ENCODE measurements at regions not wholly inside any gene's neighbourhood (a gene's known extent, or its start where the extent isn't known, plus 50 kb on each side); places are given as distances from the start of the nearest gene placed in this dataset.

GRCh38 chr11:81494431-81494830 is 1239.2 kb downstream of the FAM181B start:
- H3K36me3 Mint-ChIP-seq (ENCODE audit: insufficient read depth, unreplicated experiment) = no peaks in the 10 kb centered on the region
- no peaks in the 10 kb centered on the region for H3K9me3 Mint-ChIP-seq (ENCODE audit: unreplicated experiment)
- peaks cover 33% of the 10 kb centered on the region for H3K27me3 Mint-ChIP-seq (ENCODE audit: insufficient read depth, unreplicated experiment)
- intact Hi-C loops (cut with micrococcal nuclease) = loop anchor here (10.0 kb wide), 1 partner anchor 50 kb away; no protein-coding TSS in a partner anchor
- POLR2A ChIA-PET = no interaction called here
- DNase-seq (ENCODE audit: unreplicated experiment) = no peak
- H3K27ac Mint-ChIP-seq (ENCODE audit: low read depth, unreplicated experiment) = no peak overlapping the region
- H3K4me1 Mint-ChIP-seq (ENCODE audit: insufficient read depth, unreplicated experiment) = no peaks in the 10 kb centered on the region
- BruUV-seq (replicated peaks) = no TSS peak
- H3K4me3 Mint-ChIP-seq (ENCODE audit: unreplicated experiment) = no peak overlapping the region
- CTCF ChIA-PET = interaction anchor here (0.8 to 2.0 kb wide), 2 partner anchors 21 to 78 kb away, joined by 3 to 5 read pairs; no protein-coding TSS in a partner anchor
- no peak for TF ChIP-seq CTCF (IDR thresholded peaks at IDR 0.05; ENCODE audit: unreplicated experiment)

GRCh38 chr11:81492923-81493445 is 1240.7 kb downstream of the FAM181B start:
- H3K4me1 Mint-ChIP-seq (ENCODE audit: insufficient read depth, unreplicated experiment) = no peaks in the 10 kb centered on the region
- CTCF ChIA-PET = interaction anchor here (1.2 kb wide), 1 partner anchor 10 kb away, joined by 3 read pairs; no protein-coding TSS in a partner anchor
- BruUV-seq (replicated peaks) = no TSS peak
- H3K4me3 Mint-ChIP-seq (ENCODE audit: unreplicated experiment) = no peak overlapping the region
- no peak for TF ChIP-seq CTCF (IDR thresholded peaks at IDR 0.05; ENCODE audit: unreplicated experiment)
- POLR2A ChIA-PET = no interaction called here
- no peaks in the 10 kb centered on the region for H3K36me3 Mint-ChIP-seq (ENCODE audit: insufficient read depth, unreplicated experiment)
- no peak for DNase-seq (ENCODE audit: unreplicated experiment)
- peaks cover 47% of the 10 kb centered on the region for H3K27me3 Mint-ChIP-seq (ENCODE audit: insufficient read depth, unreplicated experiment)
- no peaks in the 10 kb centered on the region for H3K9me3 Mint-ChIP-seq (ENCODE audit: unreplicated experiment)
- no peak overlapping the region for H3K27ac Mint-ChIP-seq (ENCODE audit: low read depth, unreplicated experiment)
- intact Hi-C loops (cut with micrococcal nuclease) = loop anchor here (10.0 kb wide), 1 partner anchor 48 kb away; no protein-coding TSS in a partner anchor

GRCh38 chr11:81487109-81487508 is 1246.6 kb downstream of the FAM181B start:
- no peaks in the 10 kb centered on the region for H3K9me3 Mint-ChIP-seq (ENCODE audit: unreplicated experiment)
- ChIA-PET POLR2A (no interaction called here), CTCF (no interaction called here)
- no peaks in the 10 kb centered on the region for H3K4me1 Mint-ChIP-seq (ENCODE audit: insufficient read depth, unreplicated experiment)
- no peak for TF ChIP-seq CTCF (IDR thresholded peaks at IDR 0.05; ENCODE audit: unreplicated experiment)
- no peak for DNase-seq (ENCODE audit: unreplicated experiment)
- intact Hi-C loops (cut with micrococcal nuclease) = no loop called here
- no peaks in the 10 kb centered on the region for H3K36me3 Mint-ChIP-seq (ENCODE audit: insufficient read depth, unreplicated experiment)
- no peak overlapping the region for H3K27ac Mint-ChIP-seq (ENCODE audit: low read depth, unreplicated experiment)
- H3K4me3 Mint-ChIP-seq (ENCODE audit: unreplicated experiment) = no peak overlapping the region
- H3K27me3 Mint-ChIP-seq (ENCODE audit: insufficient read depth, unreplicated experiment) = peaks cover 31% of the 10 kb centered on the region
- BruUV-seq (replicated peaks) = no TSS peak

GRCh38 chr11:81484196-81484595 is 1249.5 kb downstream of the FAM181B start:
- Mint-ChIP-seq H3K27ac (ENCODE audit: low read depth, unreplicated experiment) (no peak overlapping the region), H3K4me1 (ENCODE audit: insufficient read depth, unreplicated experiment) (no peaks in the 10 kb centered on the region), H3K27me3 (ENCODE audit: insufficient read depth, unreplicated experiment) (peaks cover 31% of the 10 kb centered on the region), H3K36me3 (ENCODE audit: insufficient read depth, unreplicated experiment) (no peaks in the 10 kb centered on the region), H3K4me3 (ENCODE audit: unreplicated experiment) (no peak overlapping the region), H3K9me3 (ENCODE audit: unreplicated experiment) (no peaks in the 10 kb centered on the region)
- intact Hi-C loops (cut with micrococcal nuclease) = no loop called here
- POLR2A ChIA-PET = no interaction called here
- TF ChIP-seq CTCF (IDR thresholded peaks at IDR 0.05; ENCODE audit: unreplicated experiment) = no peak
- CTCF ChIA-PET = interaction anchor here (0.6 to 2.3 kb wide), 3 partner anchors 12 to 84 kb away, joined by 3 to 8 read pairs (median 6); no protein-coding TSS in a partner anchor
- no peak for DNase-seq (ENCODE audit: unreplicated experiment)
- no TSS peak for BruUV-seq (replicated peaks)

Data from MCF 10A (cell line).